ENCODE measurements at regions not wholly inside any gene's neighbourhood (a gene's known extent, or its start where the extent isn't known, plus 50 kb on each side); places are given as distances from the start of the nearest gene placed in this dataset.

DNA sequence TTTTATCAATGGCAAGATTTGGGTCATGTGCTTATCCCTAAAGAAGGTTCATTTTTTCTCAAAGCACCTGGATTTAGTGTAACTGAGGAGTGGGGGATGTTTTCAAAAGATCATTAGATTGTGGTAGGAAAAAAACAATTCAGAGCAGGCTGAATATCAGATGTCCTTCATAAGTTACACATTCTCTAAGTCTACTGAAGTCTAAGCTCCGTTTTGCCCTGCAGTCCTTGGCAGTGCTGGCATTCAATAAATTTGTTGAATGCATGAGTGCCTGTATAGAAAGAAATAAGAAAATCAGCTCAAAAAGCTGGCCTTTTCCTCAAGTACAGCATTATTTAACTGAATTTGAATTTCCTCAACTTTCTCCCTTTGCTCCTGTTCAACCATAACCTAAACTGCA is 819.0 kb upstream of the GRM7 start:
- DNase-seq (no peak), ATAC-seq (no peak)
- no peaks in the 10 kb centered on the region for H3K27me3 ChIP-seq
- WGBS, 2 donors: 57 to 64% methylated on average over 1 of the region's 1 CpG
- H3K27ac ChIP-seq: no peak overlapping the region
- H3K4me1 ChIP-seq: no peaks in the 10 kb centered on the region
- H3K9me3 ChIP-seq: peaks cover 0 to 31% (median 8%) of the 10 kb centered on the region in 11 donors
- TF ChIP-seq, protein P1, sequence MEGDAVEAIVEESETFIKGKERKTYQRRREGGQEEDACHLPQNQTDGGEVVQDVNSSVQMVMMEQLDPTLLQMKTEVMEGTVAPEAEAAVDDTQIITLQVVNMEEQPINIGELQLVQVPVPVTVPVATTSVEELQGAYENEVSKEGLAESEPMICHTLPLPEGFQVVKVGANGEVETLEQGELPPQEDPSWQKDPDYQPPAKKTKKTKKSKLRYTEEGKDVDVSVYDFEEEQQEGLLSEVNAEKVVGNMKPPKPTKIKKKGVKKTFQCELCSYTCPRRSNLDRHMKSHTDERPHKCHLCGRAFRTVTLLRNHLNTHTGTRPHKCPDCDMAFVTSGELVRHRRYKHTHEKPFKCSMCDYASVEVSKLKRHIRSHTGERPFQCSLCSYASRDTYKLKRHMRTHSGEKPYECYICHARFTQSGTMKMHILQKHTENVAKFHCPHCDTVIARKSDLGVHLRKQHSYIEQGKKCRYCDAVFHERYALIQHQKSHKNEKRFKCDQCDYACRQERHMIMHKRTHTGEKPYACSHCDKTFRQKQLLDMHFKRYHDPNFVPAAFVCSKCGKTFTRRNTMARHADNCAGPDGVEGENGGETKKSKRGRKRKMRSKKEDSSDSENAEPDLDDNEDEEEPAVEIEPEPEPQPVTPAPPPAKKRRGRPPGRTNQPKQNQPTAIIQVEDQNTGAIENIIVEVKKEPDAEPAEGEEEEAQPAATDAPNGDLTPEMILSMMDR (IDR thresholded peaks at IDR 0.05): no peak
- no peak overlapping the region for H3K4me3 ChIP-seq
- intact Hi-C loops (cut with DNase I): no loop called here
- no peaks in the 10 kb centered on the region for H3K36me3 ChIP-seq

DNA sequence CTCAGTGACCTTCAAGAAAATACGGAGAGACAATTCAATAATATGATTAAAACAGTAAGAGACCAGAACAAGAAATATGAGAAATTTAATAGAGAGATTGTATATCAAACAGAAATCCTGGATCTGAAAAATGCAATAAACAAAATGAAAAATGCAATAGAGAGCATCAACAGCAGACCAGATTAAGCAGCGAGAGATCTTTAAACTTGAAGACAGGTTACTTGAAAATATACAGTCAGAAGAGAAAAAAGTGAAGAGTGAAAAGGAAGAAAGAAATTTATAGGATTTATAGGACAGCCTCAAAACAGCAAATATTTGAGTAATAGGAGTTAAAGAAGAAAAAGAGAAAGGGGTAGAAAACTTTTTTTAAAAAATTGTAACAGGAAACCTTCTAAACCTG is 813.9 kb upstream of the GRM7 start:
- H3K36me3 ChIP-seq: no peaks in the 10 kb centered on the region
- no peak overlapping the region for H3K27ac ChIP-seq
- DNase-seq (no peak), ATAC-seq (no peak)
- no peaks in the 10 kb centered on the region for H3K27me3 ChIP-seq
- TF ChIP-seq, protein P1 (IDR thresholded peaks at IDR 0.05): no peak
- H3K4me1 ChIP-seq: no peaks in the 10 kb centered on the region
- H3K4me3 ChIP-seq: no peak overlapping the region
- WGBS, 2 donors: 87 to 93% methylated on average over 2 of the region's 2 CpGs
- peaks cover 0 to 74% (median 17%) of the 10 kb centered on the region in 11 donors for H3K9me3 ChIP-seq
- intact Hi-C loops (cut with DNase I): no loop called here

DNA sequence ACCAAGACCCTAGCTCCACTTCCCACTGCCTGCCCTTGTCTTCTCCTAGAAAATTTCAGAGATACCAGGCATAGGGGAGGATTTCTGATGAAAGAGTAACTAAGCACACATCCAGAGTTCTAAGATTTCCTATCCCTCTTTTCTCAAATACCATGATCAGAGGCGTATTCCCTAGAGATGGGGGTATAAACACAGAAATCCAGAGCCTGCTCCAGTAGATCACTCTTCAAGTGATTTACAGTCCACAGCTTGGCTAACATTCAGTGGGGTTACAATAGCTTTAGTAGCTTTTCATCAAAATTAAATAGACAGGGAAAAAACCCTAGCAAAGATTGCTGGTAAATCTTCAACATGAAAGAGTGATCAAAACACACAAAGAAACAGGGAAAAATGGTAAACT is 800.7 kb upstream of the GRM7 start:
- 75 to 84% methylated on average over 1 of the region's 1 CpG for WGBS, 2 donors
- Histone ChIP-seq H3K9me3 (no peaks in the 10 kb centered on the region), H3K36me3 (no peaks in the 10 kb centered on the region), H3K27me3 (no peaks in the 10 kb centered on the region), H3K4me3 (no peak overlapping the region), H3K27ac (no peak overlapping the region), H3K4me1 (no peaks in the 10 kb centered on the region)
- TF ChIP-seq, protein P1 (IDR thresholded peaks at IDR 0.05): no peak
- ATAC-seq (no peak), DNase-seq (no peak)
- intact Hi-C loops (cut with DNase I): no loop called here

DNA sequence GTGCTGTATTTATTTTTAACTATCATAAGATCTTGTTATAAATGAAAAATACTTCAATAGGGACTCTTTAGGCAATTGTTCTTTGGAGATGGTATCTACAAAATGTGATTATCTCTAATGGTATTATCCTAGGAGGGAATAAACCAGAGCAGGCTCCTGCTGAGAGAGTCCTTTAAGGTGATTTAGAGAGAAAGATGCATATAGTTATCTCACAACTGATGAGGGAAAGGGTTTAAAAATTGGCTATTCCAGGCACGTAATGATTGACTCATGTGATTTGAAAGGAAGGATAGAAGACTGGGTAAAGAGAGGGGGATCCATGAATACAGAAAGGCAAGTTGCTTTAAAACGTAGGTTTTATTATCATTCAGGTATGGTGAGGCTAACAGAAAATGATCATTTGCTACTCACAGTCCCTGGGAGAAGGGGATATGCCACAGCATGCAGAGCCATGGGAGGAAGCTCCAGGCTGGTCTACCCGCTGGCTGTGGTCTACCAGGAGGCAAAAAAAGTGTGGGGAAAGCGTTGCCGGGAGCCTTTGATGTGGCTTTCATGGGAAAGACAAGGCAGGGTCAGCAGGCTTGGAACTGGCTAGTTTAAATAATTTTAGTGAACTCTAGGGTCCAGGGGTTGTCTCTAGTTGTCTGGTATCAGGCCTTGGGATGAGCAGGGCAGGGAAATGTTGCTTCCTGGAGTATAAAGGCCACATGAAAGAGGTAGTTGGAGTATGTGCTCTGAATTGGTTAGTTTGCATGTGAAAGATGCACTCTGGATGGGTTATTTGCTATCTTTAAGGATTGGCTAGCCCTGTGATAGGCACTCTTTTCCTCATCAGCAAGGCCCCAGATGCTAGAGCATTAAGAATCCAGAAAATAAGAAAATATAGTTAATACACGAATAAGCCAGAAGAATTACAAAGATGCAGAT is 798.4 kb upstream of the GRM7 start:
- Histone ChIP-seq H3K27ac (no peak overlapping the region), H3K4me3 (no peak overlapping the region), H3K27me3 (no peaks in the 10 kb centered on the region), H3K9me3 (no peaks in the 10 kb centered on the region), H3K36me3 (no peaks in the 10 kb centered on the region), H3K4me1 (no peaks in the 10 kb centered on the region)
- no peak for ATAC-seq
- 60% methylated on average over 6 of the region's 6 CpGs for WGBS, 2 donors
- TF ChIP-seq, protein P1 (IDR thresholded peaks at IDR 0.05): no peak
- intact Hi-C loops (cut with DNase I): no loop called here
- no peak for DNase-seq

All from heart right ventricle (tissue), 16 donors.